Fibroblast of lung (primary cell): ENCODE measurements at regions not wholly inside any gene's neighbourhood (a gene's known extent, or its start where the extent isn't known, plus 50 kb on each side); places are given as distances from the start of the nearest gene placed in this dataset.

Source experiments
- DNase-seq, 2 donors: peaks; one replicate each; pipeline versions ENCODE4 v3.0.0 to v3.0.0-alpha.2; 2010; ENCODE audit warnings: low read depth in 2 of 2
- H2AFZ ChIP-seq: 2 replicates; pipeline ENCODE4 v1.5.1; 2012; ENCODE audit warnings: low read length, control low read depth, inconsistent platforms
- H3K27ac ChIP-seq: 2 replicates; pipeline ENCODE4 v1.5.1; 2011; ENCODE audit warnings: low read length, control low read depth; ENCODE audit not compliant: insufficient read depth
- H3K27me3 ChIP-seq: 2 replicates; pipeline ENCODE4 v1.5.1; 2011; ENCODE audit warnings: mild to moderate bottlenecking, low read length; ENCODE audit not compliant: control insufficient read depth, insufficient read depth
- H3K36me3 ChIP-seq: 2 replicates; pipeline ENCODE4 v1.5.1; 2011; ENCODE audit warnings: low read length; ENCODE audit not compliant: control insufficient read depth, insufficient read depth
- H3K4me1 ChIP-seq: 2 replicates; pipeline ENCODE4 v1.5.1; 2011; ENCODE audit warnings: low read length; ENCODE audit not compliant: control insufficient read depth, insufficient read depth; ENCODE audit errors: extremely low read depth
- H3K4me2 ChIP-seq: 2 replicates; pipeline ENCODE4 v1.5.1; 2011; ENCODE audit warnings: low read length, control low read depth; ENCODE audit not compliant: insufficient read depth; ENCODE audit errors: extremely low read depth
- H3K4me3 ChIP-seq, 4 experiments: fragments of 200-600 bp in 1 of 4; sonication (generic) in 1 of 4; replicated peaks in 1 of 4; 2 replicates each; pipeline ENCODE4 v1.5.1; 2011 to 2016; ENCODE audit warnings: low read length in 4 of 4, low read depth in 3 of 4, mild to moderate bottlenecking in 3 of 4, control low read depth in 2 of 4, inconsistent platforms in 1 of 4, mixed read lengths in 1 of 4; ENCODE audit not compliant: insufficient read depth in 1 of 4; ENCODE audit errors: control extremely low read depth in 1 of 4
- H3K79me2 ChIP-seq: 2 replicates; pipeline ENCODE4 v1.5.1; 2012; ENCODE audit warnings: mild to moderate bottlenecking, low read length, inconsistent platforms; ENCODE audit not compliant: control insufficient read depth, insufficient read depth
- H3K9ac ChIP-seq: 2 replicates; pipeline ENCODE4 v1.5.1; 2011; ENCODE audit warnings: mild to moderate bottlenecking, low read length, control low read depth; ENCODE audit not compliant: insufficient read depth
- H3K9me3 ChIP-seq: 2 replicates; pipeline ENCODE4 v1.5.1; 2012; ENCODE audit warnings: low read depth, low read length; ENCODE audit not compliant: control insufficient read depth, insufficient read depth
- H4K20me1 ChIP-seq: 2 replicates; pipeline ENCODE4 v1.5.1; 2011; ENCODE audit warnings: low read length; ENCODE audit not compliant: control insufficient read depth, insufficient read depth; ENCODE audit errors: extremely low read depth
- EZH2 ChIP-seq: IDR thresholded peaks from 2 replicates; pipeline ENCODE4 v1.5.1; 2012; ENCODE audit warnings: low read length, control low read depth, mild to moderate bottlenecking; ENCODE audit errors: missing control alignments
- TF ChIP-seq, protein P1 (sequence below), 2 donors: IDR thresholded peaks in 1 of 2; conservative IDR thresholded peaks in 1 of 2; 1 replicate in 1 of 2; 2 replicates in 1 of 2; pipeline ENCODE4 v1.5.1; 2011 to 2012; ENCODE audit warnings: low read length in 2 of 2, control low read depth in 1 of 2, inconsistent platforms in 1 of 2, low read depth in 1 of 2, mild to moderate bottlenecking in 1 of 2

DNA sequence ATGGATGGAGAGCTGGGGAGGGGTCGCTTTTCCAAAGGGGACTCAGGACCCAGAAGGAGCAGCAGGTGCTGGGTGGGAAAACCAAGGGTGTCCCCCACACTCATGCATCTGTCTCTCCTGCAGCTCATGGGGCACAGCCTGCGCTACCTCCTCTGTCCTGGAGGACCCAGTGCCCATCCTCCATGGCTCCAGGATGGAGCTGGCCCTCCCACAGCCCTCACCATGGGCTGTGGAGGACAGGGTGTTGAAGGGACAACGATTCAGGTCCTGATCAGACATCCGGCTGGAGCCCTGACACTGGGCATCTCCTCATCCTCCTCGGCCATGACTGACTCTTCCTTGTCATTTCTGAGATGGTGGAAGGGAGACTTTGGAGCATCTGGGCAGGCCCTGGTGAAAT lies 97.9 kb upstream of the SULF2 start:
- Histone ChIP-seq H4K20me1 (no peaks in the 10 kb centered on the region), H2AFZ (no peak overlapping the region), H3K79me2 (no peaks in the 10 kb centered on the region), H3K9ac (no peak overlapping the region), H3K4me3 (no peak overlapping the region), H3K36me3 (no peaks in the 10 kb centered on the region), H3K4me1 (no peaks in the 10 kb centered on the region), H3K27me3 (no peaks in the 10 kb centered on the region), H3K4me2 (no peak overlapping the region), H3K9me3 (no peaks in the 10 kb centered on the region), H3K27ac (no peak overlapping the region)
- TF ChIP-seq, protein P1, sequence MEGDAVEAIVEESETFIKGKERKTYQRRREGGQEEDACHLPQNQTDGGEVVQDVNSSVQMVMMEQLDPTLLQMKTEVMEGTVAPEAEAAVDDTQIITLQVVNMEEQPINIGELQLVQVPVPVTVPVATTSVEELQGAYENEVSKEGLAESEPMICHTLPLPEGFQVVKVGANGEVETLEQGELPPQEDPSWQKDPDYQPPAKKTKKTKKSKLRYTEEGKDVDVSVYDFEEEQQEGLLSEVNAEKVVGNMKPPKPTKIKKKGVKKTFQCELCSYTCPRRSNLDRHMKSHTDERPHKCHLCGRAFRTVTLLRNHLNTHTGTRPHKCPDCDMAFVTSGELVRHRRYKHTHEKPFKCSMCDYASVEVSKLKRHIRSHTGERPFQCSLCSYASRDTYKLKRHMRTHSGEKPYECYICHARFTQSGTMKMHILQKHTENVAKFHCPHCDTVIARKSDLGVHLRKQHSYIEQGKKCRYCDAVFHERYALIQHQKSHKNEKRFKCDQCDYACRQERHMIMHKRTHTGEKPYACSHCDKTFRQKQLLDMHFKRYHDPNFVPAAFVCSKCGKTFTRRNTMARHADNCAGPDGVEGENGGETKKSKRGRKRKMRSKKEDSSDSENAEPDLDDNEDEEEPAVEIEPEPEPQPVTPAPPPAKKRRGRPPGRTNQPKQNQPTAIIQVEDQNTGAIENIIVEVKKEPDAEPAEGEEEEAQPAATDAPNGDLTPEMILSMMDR (conservative IDR thresholded peaks at IDR 0.05 in 1 of 2, IDR thresholded peaks at IDR 0.05 in 1 of 2; ENCODE audit: low read depth in 1 of 2, low read length in 2 of 2): no peak
- no peak for TF ChIP-seq EZH2
- no peak for DNase-seq

DNA sequence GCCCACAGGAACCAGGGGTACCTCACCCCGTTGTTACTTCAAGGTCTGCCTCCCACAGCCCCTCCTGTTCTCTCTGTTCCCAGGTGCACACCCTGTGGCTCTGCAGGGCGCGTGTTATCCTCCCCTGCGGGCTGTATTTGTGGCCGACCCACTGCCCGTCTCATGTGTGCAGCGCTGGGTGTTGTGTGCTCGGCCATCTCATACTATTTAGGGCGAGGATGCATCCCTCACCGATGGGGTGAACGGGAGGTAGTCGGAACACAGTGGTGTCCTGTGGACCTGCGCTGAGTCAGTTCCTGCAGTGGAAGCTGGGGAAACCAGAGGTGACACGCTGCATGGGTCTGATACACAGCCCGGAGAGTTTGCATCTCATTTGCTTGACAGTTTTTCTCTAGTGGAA lies 94.5 kb upstream of the SULF2 start:
- no peaks in the 10 kb centered on the region for H3K79me2 ChIP-seq
- no peak for DNase-seq
- H3K36me3 ChIP-seq: no peaks in the 10 kb centered on the region
- H3K9me3 ChIP-seq: no peaks in the 10 kb centered on the region
- no peak overlapping the region for H2AFZ ChIP-seq
- no peak overlapping the region for H3K27ac ChIP-seq
- H3K4me1 ChIP-seq: no peaks in the 10 kb centered on the region
- no peak overlapping the region for H3K4me2 ChIP-seq
- H3K9ac ChIP-seq: no peak overlapping the region
- no peaks in the 10 kb centered on the region for H3K27me3 ChIP-seq
- no peak for TF ChIP-seq EZH2
- TF ChIP-seq, protein P1 (conservative IDR thresholded peaks at IDR 0.05 in 1 of 2, IDR thresholded peaks at IDR 0.05 in 1 of 2; ENCODE audit: low read depth in 1 of 2, low read length in 2 of 2): no peak
- H4K20me1 ChIP-seq: no peaks in the 10 kb centered on the region
- no peak overlapping the region for H3K4me3 ChIP-seq

DNA sequence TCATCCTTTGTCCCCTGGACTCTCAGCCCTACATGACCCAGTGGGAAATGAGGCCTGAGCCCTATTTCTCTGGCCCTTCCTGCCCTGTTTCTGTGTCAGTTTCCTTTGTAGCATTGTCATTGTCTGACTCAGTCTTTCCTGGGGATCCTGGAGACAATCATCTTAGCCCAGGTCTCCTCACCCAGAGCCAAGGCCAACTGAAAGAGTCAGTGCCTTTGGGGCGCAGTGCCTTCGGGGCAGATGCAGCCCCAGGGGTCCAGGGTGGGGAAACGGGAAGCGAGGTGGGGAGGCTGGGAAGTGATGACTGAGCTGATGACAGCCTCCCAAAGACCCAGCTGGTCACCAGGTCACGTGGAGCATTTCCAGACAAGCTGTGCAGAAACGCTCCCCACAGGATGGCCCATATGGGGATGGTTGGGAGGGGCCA lies 93.3 kb upstream of the SULF2 start:
- H3K27ac ChIP-seq: no peak overlapping the region
- no peak overlapping the region for H3K9ac ChIP-seq
- H3K9me3 ChIP-seq: no peaks in the 10 kb centered on the region
- DNase-seq: no peak
- no peaks in the 10 kb centered on the region for H3K4me1 ChIP-seq
- H3K27me3 ChIP-seq: no peaks in the 10 kb centered on the region
- no peak overlapping the region for H3K4me2 ChIP-seq
- H3K79me2 ChIP-seq: no peaks in the 10 kb centered on the region
- no peak overlapping the region for H2AFZ ChIP-seq
- H3K36me3 ChIP-seq: no peaks in the 10 kb centered on the region
- H4K20me1 ChIP-seq: no peaks in the 10 kb centered on the region
- H3K4me3 ChIP-seq: no peak overlapping the region
- TF ChIP-seq EZH2: no peak
- TF ChIP-seq, protein P1 (conservative IDR thresholded peaks at IDR 0.05 in 1 of 2, IDR thresholded peaks at IDR 0.05 in 1 of 2; ENCODE audit: low read depth in 1 of 2, low read length in 2 of 2): no peak
